ENCODE measurements at regions not wholly inside any gene's neighbourhood (a gene's known extent, or its start where the extent isn't known, plus 50 kb on each side); places are given as distances from the start of the nearest gene placed in this dataset.
"Not testable (repeated sequence)": the region's sequence is repeated elsewhere in the genome, so short reads cannot be mapped to it uniquely, and the experiment has no call there.

DNA sequence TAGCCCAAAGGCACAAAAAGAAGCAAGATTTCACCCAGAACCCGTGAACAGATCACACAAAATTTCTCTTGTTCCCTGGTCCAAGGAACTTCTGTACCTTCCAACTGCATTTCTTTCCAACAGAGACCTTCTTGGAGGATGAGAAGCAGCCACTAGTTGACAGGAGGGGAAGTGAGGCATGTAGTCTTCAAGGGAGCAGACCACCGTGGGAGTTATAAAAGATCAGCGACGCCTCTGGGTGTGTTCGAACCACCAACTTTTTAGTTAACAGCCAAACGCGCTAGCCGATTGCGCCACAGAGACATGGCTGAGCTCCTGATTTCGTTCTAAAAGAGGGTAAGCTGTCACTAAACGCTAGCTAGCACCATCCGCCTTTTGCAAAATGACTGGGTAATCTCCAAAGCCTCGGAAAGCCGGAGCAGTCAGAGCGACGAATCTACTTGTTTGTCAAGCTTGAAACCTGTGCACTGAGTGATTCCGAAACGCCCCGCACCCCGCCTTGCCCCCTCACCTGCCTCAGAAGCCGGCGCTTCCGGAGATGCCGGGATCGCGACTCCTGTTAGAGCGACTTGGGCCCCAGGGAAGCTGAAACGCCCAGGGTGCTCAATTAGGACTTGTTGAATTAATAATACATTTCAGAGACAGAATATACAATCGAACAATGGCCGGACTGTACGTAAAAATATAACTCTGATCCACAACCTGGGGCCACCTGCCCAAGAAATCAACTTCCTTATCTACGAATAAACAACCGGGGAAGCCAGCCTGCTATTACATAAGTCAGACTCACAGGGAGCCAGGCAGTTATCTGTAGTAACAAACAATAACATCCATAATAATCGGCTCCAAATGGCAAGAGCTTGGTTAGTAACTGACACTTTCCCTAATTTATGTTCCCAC lies 140.1 kb downstream of the FAM72C start:
- H3K27me3 Mint-ChIP-seq; CTCF ChIA-PET; POLR2A ChIA-PET; H3K36me3 Mint-ChIP-seq (ENCODE audit: low read depth); H3K27ac Mint-ChIP-seq; H3K9me3 Mint-ChIP-seq; H3K4me1 Mint-ChIP-seq; DNase-seq; H3K4me3 Mint-ChIP-seq: not testable (repeated sequence)

DNA sequence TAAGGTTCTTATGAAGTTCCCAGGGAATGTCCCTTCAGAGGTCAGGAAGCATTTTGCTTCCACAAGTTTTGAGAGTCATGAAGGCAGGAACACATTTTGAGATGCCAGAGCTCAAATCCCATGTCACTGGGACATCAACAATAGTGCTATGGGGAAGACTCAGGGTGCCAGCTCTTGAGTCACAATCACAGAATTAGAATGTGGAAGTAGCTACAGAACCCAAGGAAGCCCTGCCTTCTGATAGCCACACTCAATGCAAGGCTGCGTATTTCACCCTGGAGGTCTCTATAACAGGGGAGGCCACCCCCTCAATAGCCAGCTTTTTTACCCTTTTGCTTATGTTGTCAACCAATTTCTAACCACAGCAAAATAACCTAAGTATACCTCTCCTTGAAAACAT lies 145.6 kb downstream of the FAM72C start:
- H3K27me3 Mint-ChIP-seq; H3K4me1 Mint-ChIP-seq; CTCF ChIA-PET; POLR2A ChIA-PET; H3K4me3 Mint-ChIP-seq; H3K27ac Mint-ChIP-seq; H3K9me3 Mint-ChIP-seq; H3K36me3 Mint-ChIP-seq (ENCODE audit: low read depth); DNase-seq: not testable (repeated sequence)

DNA sequence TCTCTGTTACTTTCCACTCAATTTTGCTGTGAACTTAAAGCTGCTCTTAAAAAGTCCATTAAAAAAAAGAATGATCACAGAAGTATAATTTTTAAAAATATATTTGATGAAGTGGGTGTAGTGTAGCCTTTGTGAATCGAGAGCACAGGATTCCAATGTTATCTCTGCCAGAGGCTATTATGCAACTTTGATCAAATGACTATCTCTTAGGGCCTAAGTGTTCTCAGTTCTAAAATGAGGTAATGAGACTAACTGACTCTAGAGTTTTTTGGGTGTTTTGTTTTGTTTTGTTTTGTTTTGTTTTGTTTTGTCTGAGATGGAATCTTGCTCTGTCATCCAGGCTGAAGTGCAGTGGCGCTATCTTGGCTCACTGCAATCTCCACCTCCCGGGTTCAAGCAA lies 147.5 kb downstream of the FAM72C start:
- H3K27me3 Mint-ChIP-seq; H3K27ac Mint-ChIP-seq; H3K9me3 Mint-ChIP-seq; H3K36me3 Mint-ChIP-seq (ENCODE audit: low read depth); H3K4me3 Mint-ChIP-seq; CTCF ChIA-PET; DNase-seq; POLR2A ChIA-PET; H3K4me1 Mint-ChIP-seq: not testable (repeated sequence)

DNA sequence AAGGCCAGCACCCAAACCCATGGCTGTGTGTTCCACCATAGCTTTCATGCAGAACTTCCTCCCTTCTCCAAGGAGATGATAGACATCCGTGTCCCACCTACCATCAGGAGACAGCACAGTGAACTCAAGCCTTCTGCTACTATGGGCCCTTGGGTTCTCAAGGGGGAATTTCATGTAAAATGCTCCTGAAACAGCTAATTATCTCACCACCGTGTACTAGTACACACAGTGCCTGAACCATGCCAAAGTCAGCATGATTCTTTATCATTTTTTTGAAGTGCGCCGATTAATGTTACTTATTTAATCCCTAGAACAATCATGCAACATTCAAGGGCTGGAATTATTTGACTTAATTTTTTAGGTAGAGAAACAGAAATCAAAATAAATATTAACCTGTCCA lies 151.7 kb downstream of the FAM72C start:
- H3K27me3 Mint-ChIP-seq; CTCF ChIA-PET; DNase-seq; H3K4me3 Mint-ChIP-seq; H3K4me1 Mint-ChIP-seq; H3K36me3 Mint-ChIP-seq (ENCODE audit: low read depth); H3K9me3 Mint-ChIP-seq; POLR2A ChIA-PET; H3K27ac Mint-ChIP-seq: not testable (repeated sequence)

DNA sequence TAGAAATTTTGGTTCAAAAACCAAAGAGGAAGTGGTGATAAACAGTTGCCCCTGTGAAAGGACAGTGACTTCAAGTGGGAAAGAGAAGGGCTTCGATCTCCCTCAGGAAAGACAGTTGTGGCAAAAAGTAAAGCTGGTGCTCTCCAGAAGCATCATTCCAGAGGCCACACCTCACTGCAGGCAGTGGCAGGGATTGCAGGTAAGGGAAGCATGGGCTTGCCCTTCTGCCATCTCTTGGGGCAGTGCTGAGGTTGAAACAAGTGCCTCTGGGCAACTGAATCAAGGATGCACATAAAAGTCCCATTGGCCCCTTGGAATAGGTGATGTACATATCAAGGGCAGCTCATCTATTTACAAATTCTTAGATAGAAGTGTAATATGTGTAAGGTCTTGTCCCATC lies 155.4 kb downstream of the FAM72C start:
- H3K4me3 Mint-ChIP-seq; H3K27ac Mint-ChIP-seq; H3K36me3 Mint-ChIP-seq (ENCODE audit: low read depth); H3K9me3 Mint-ChIP-seq; CTCF ChIA-PET; DNase-seq; H3K27me3 Mint-ChIP-seq; POLR2A ChIA-PET; H3K4me1 Mint-ChIP-seq: not testable (repeated sequence)

DNA sequence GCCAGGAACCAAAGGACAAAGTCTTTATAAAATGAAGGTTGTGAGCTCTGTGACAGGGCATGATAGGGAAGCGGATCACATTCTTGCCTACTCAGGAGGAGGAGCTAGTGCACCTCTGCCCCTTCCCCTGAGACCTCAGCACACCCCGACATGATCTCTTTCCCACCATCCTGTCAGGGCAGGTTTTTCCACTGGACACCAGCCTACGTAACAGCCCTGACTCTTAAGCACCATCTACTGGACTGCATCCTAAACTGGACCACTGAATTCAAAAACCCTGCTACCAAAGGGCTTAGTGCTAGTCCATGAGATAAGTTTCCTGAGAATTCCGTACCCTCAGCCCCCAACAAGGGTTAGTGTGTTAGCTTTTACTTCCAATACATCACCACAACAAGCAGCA lies 166.4 kb downstream of the FAM72C start:
- H3K27me3 Mint-ChIP-seq; H3K4me1 Mint-ChIP-seq; POLR2A ChIA-PET; H3K36me3 Mint-ChIP-seq (ENCODE audit: low read depth); DNase-seq; H3K27ac Mint-ChIP-seq; H3K9me3 Mint-ChIP-seq; CTCF ChIA-PET; H3K4me3 Mint-ChIP-seq: not testable (repeated sequence)

DNA sequence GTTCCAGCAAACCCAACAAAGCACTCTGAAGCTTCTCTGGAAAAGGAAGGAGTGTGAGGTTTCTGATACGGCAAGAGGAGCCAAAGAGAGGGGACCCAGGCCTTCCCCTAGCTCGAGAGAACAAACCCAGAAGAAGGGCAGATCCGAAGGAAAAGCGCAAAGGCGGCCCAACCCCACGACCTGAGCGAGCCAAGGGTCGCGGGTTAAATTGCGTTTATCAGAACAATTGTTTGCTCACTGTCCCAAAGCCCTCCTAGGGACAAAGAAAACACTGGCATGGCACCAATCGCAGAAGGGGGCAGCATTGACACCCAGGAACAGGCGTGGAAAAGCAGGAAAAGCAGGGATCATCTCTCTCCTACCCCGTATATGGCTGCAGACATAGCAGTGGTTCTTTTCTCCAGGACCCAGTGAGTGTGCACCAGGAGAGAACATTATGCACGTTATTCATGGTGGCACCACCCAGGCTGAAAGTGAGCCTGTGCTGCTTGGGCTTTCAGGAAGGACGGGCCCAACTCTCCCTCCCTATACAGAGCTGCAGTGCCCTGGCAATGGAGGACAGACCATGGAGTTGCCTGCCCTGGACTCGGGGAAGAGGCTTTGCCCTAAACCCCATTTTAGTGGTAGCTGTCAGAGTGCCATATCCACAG lies 167.0 kb downstream of the FAM72C start:
- peak overlapping the region; percentile 30 for H3K4me3 Mint-ChIP-seq
- H3K27ac Mint-ChIP-seq, CTCF ChIA-PET: not testable (repeated sequence)

DNA sequence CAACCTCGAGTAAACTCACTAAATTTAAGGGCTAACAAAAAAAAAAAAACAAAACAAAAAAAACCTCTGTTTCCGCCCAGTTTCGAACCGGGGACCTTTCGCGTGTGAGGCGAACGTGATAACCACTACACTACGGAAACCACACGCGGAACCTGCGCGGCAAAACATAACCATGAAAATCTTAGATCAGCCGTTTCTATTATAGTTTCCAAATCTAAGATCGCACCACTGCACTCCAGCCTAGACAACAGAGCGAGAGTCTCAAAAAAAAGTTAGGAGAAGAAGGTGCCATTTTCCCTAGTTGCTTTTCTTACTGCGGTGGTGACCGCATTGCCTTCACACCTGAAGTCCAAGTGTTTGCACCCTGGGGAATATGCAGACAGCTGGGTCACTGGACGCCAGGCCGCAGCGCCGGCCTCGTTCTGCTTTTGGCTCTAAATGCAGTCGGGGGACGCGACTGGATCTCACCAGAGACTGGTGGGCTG lies 167.8 kb downstream of the FAM72C start:
- H3K4me1 Mint-ChIP-seq; H3K36me3 Mint-ChIP-seq (ENCODE audit: low read depth); H3K9me3 Mint-ChIP-seq; H3K27me3 Mint-ChIP-seq; CTCF ChIA-PET; POLR2A ChIA-PET: not testable (repeated sequence)
- Mint-ChIP-seq H3K27ac (peak overlapping the region; percentile 84), H3K4me3 (peak overlapping the region; percentile 74)
- DNase-seq: peak; percentile 53

More for the DNA sequence above, 167.0 kb downstream of the FAM72C start:
- DNase-seq; H3K9me3 Mint-ChIP-seq; POLR2A ChIA-PET; H3K36me3 Mint-ChIP-seq (ENCODE audit: low read depth); H3K4me1 Mint-ChIP-seq; H3K27me3 Mint-ChIP-seq: not testable (repeated sequence)

DNA sequence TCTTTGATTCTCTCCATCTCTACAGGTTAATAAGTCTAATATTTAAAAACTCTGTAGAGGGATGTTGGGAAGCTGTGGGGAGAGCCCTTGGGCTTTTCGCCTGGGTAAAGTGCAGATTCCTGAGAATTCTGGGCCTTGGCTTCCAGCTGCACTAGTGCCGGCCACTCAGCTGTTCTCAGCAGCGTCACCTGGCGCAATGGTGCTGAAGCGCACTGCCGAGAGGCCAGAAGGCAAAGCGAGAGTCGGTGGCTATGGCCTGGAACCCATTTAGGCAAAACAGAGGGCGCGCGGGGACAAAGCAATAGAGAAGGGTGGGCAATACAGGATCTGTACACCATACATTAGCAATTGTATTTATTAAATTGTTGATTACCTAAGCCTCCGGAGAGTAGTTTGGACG lies 168.7 kb downstream of the FAM72C start:
- H3K36me3 Mint-ChIP-seq (ENCODE audit: low read depth); H3K27me3 Mint-ChIP-seq; POLR2A ChIA-PET; H3K27ac Mint-ChIP-seq; DNase-seq; CTCF ChIA-PET; H3K4me3 Mint-ChIP-seq; H3K9me3 Mint-ChIP-seq; H3K4me1 Mint-ChIP-seq: not testable (repeated sequence)

DNA sequence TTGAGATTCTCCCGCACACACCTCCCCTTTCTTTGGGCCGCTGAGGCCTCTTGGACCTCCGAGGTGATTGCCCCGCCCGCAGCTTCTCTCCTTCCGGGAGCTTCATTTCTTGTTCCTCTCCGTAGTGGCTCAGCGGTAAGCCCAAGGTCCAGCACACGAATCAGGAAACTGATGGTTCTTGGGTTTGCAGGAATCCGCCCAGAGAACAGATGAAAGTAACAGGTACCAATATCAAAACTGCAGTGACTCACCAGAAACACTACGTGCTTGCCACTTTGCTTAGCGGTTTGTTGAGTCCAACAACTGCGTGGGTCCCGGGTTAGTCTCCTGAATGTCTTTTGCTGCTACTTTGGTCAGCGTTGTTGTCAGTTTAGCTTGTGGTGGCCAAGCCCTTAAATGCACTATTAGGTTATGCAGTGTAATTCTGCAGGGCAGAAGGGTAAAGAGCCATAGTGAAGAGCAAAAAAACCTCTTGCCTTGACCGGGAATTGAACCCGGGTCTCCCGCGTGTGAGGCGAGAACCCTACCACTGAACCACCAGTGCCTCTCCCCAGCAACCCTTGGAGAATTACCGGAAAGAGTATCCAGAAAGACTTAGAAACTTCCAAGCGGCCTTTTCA lies 172.1 kb downstream of the FAM72C start:
- CTCF ChIA-PET; H3K27me3 Mint-ChIP-seq; H3K27ac Mint-ChIP-seq; H3K36me3 Mint-ChIP-seq (ENCODE audit: low read depth); H3K4me1 Mint-ChIP-seq; DNase-seq; H3K4me3 Mint-ChIP-seq; H3K9me3 Mint-ChIP-seq; POLR2A ChIA-PET: not testable (repeated sequence)

DNA sequence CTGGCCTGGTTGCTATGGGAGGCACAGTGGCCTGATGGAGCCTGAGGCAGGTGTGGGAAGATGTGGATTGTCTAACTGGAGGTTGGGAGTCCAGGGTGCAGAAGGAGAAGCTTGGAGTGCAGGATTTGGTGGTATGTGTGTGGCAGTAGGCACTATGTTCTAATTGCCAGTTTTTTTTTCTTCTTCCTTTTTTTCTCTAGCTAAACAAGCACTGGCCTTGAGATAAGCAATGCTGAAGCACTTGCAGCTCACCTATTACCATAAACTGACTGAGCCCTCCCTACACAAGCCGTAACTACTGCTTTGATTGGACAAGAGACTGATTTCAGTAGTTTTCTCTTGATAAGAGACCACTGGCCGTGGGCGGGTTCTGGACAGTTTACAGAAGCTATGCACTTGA lies 175.4 kb downstream of the FAM72C start:
- H3K36me3 Mint-ChIP-seq (ENCODE audit: low read depth); H3K4me3 Mint-ChIP-seq; POLR2A ChIA-PET; H3K27me3 Mint-ChIP-seq; H3K27ac Mint-ChIP-seq; CTCF ChIA-PET; H3K4me1 Mint-ChIP-seq; H3K9me3 Mint-ChIP-seq; DNase-seq: not testable (repeated sequence)

DNA sequence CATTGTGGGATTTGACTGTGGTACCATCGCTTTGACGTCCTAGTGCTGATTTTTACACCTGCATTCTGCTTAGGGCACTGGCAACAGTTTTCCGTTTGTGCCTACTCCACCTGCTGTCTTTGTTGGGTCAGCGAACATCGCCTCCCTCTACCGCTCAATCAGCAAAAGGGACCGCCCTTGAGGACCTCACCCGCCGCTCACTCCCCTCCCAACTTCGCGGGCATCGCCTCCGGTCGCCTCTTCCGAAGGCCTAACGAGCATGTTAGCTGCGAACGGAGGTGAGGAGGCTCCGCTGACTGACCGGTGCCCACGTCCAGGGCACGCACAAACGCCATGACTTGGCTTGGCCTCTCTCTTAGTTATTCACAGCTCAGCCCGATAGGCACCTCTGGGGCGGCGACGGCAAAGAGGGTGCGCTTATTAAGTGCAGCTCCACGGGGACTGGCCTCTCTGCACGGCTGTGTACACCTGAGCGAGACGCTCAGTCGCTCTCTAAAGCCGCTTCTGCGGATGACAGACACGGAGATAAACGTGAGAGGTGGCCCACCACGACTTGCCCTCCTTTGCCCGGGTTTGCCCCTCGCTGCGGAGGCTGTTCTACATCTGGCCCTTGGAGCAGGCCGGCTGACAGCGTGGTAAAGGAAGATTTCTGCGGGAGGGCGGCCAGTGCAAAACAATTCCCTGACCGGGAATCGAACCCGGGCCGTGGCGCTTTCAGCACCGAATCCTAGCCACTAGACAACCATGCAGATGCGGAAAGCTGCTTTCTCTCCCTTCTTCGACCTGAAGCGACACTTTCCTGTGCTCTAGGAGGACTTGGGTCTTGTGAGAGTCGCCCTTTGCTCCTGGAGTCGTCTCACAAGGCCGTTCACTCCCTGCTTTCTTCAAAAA lies 179.5 kb downstream of the FAM72C start:
- DNase-seq; H3K27ac Mint-ChIP-seq; H3K4me1 Mint-ChIP-seq; H3K4me3 Mint-ChIP-seq; POLR2A ChIA-PET; H3K9me3 Mint-ChIP-seq; CTCF ChIA-PET; H3K27me3 Mint-ChIP-seq; H3K36me3 Mint-ChIP-seq (ENCODE audit: low read depth): not testable (repeated sequence)

DNA sequence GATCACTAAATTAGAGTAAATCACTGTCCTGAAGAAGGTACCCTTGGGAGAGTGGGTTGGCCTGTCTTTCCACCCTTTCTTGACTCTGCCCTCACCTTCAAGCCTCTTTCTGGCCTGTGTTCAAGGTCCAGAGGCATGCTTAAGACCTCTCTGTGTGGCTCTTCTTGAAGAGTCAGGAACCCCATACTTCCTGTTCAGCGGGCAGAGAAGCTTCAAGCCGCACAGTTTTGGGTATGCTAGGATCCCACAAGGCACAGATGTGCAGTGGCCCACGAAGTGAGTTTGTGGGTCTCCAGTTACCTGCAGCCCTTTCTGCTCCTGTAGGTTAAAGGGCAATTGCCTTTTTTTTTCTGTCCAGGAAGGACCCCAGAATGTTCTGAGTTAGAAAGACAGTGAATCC lies 185.4 kb downstream of the FAM72C start:
- H3K4me3 Mint-ChIP-seq; H3K27ac Mint-ChIP-seq; H3K27me3 Mint-ChIP-seq; POLR2A ChIA-PET; CTCF ChIA-PET; H3K4me1 Mint-ChIP-seq; H3K36me3 Mint-ChIP-seq (ENCODE audit: low read depth); DNase-seq; H3K9me3 Mint-ChIP-seq: not testable (repeated sequence)

Data from activated CD4-positive, alpha-beta T cell treated with anti-CD3 and anti-CD28 coated beads, Interleukin-2, amount 10 ng/mL, durations not matched to agents 7 days and 5 days (primary cell).